ENCODE measurements at regions not wholly inside any gene's neighbourhood (a gene's known extent, or its start where the extent isn't known, plus 50 kb on each side); places are given as distances from the start of the nearest gene placed in this dataset.
"Not testable (repeated sequence)": the region's sequence is repeated elsewhere in the genome, so short reads cannot be mapped to it uniquely, and the experiment has no call there.

GRCh38 chr13:97758317-97758716 is 195.2 kb upstream of the IPO5 start:
- Histone ChIP-seq H3K9me3 (no peaks in the 10 kb centered on the region), H3K36me3 (no peaks in the 10 kb centered on the region), H3K4me3 (no peak overlapping the region), H3K27ac (no peak overlapping the region), H3K27me3 (no peaks in the 10 kb centered on the region), H3K4me1 (no peaks in the 10 kb centered on the region)
- intact Hi-C loops (cut with DNase I) = no loop called here
- DNase-seq = no peak
- 44 to 48% methylated on average over 3 of the region's 3 CpGs for WGBS, 2 donors
- TF ChIP-seq CTCF (IDR thresholded peaks at IDR 0.05) (no peak), POLR2A (IDR thresholded peaks at IDR 0.05) (no peak)

GRCh38 chr13:97761796-97762540 is 191.5 kb upstream of the IPO5 start:
- 45 to 49% methylated on average over 3 of the region's 3 CpGs for WGBS, 2 donors
- no peaks in the 10 kb centered on the region for H3K36me3 ChIP-seq
- TF ChIP-seq CTCF (IDR thresholded peaks at IDR 0.05) = no peak
- TF ChIP-seq POLR2A (IDR thresholded peaks at IDR 0.05) = no peak
- no peaks in the 10 kb centered on the region for H3K9me3 ChIP-seq
- no peak for DNase-seq
- no peaks in the 10 kb centered on the region for H3K4me1 ChIP-seq
- intact Hi-C loops (cut with DNase I) = no loop called here
- no peak overlapping the region for H3K27ac ChIP-seq
- H3K27me3 ChIP-seq = no peaks in the 10 kb centered on the region
- no peak overlapping the region for H3K4me3 ChIP-seq

GRCh38 chr13:97766749-97767148 is 186.7 kb upstream of the IPO5 start:
- Histone ChIP-seq H3K9me3 (no peaks in the 10 kb centered on the region), H3K27ac (no peak overlapping the region), H3K4me3 (no peak overlapping the region), H3K27me3 (no peaks in the 10 kb centered on the region), H3K36me3 (no peaks in the 10 kb centered on the region), H3K4me1 (no peaks in the 10 kb centered on the region)
- no peak for TF ChIP-seq CTCF (IDR thresholded peaks at IDR 0.05)
- TF ChIP-seq POLR2A (IDR thresholded peaks at IDR 0.05) = no peak
- 18 to 52% methylated on average over 1 of the region's 1 CpG for WGBS, 2 donors
- DNase-seq = no peak
- intact Hi-C loops (cut with DNase I) = no loop called here

- Histone ChIP-seq H3K4me1 (no peaks in the 10 kb centered on the region), H3K27me3 (no peaks in the 10 kb centered on the region)
- no peak for DNase-seq
Measured at GRCh38 chr13:97768134-97768533, 185.3 kb upstream of the IPO5 start.

GRCh38 chr13:97770231-97770630 is 183.2 kb upstream of the IPO5 start:
- H3K9me3 ChIP-seq; H3K27ac ChIP-seq; H3K27me3 ChIP-seq; H3K4me1 ChIP-seq; intact Hi-C loops (cut with DNase I); DNase-seq; H3K4me3 ChIP-seq; H3K36me3 ChIP-seq: not testable (repeated sequence)
- 73 to 89% methylated on average over 2 to 5 of the region's 5 CpGs for WGBS, 2 donors

More at GRCh38 chr13:97768134-97768533, 185.3 kb upstream of the IPO5 start:
- H3K4me3 ChIP-seq = no peak overlapping the region
- H3K36me3 ChIP-seq = no peaks in the 10 kb centered on the region
- H3K27ac ChIP-seq = no peak overlapping the region
- 38 to 50% methylated on average over 3 of the region's 3 CpGs for WGBS, 2 donors
- intact Hi-C loops (cut with DNase I) = no loop called here
- no peak for TF ChIP-seq CTCF (IDR thresholded peaks at IDR 0.05)
- no peak for TF ChIP-seq POLR2A (IDR thresholded peaks at IDR 0.05)
- H3K9me3 ChIP-seq = no peaks in the 10 kb centered on the region

GRCh38 chr13:97772466-97772865 is 181.0 kb upstream of the IPO5 start:
- DNase-seq; intact Hi-C loops (cut with DNase I): not testable (repeated sequence)

GRCh38 chr13:97774391-97775100 is 178.9 kb upstream of the IPO5 start:
- H3K4me1 ChIP-seq; H3K36me3 ChIP-seq; H3K9me3 ChIP-seq; intact Hi-C loops (cut with DNase I); DNase-seq; H3K4me3 ChIP-seq; H3K27me3 ChIP-seq; H3K27ac ChIP-seq: not testable (repeated sequence)
- 69 to 83% methylated on average over 4 to 9 of the region's 34 CpGs for WGBS, 2 donors

More at GRCh38 chr13:97772466-97772865, 181.0 kb upstream of the IPO5 start:
- H3K4me3 ChIP-seq, H3K9me3 ChIP-seq, H3K27me3 ChIP-seq, H3K4me1 ChIP-seq, H3K27ac ChIP-seq, H3K36me3 ChIP-seq: not testable (repeated sequence)

Data from esophagus squamous epithelium (tissue), 5 donors.